ENCODE measurements at regions not wholly inside any gene's neighbourhood (a gene's known extent, or its start where the extent isn't known, plus 50 kb on each side); places are given as distances from the start of the nearest gene placed in this dataset.

DNA sequence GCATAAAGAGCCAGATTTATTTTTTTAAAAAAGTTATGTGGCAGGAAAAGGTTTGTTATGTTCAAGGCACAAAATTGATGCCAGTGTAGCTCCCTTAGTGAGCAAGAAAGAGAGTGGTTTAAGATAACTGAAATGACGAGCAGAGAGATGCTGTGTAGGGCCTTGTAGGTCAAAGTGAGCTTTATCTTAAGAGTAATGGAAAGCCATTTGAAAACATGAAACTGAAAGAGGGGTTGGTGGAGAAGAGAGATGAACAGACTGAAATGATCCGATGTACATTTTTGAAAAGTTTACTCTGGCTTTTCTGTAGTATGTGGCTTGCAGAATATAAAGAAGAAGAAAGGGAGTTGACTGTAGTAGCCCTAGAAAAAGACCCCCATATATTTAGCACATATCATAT, 383.6 kb downstream of the PLA2G4A start:
- no peak for TF ChIP-seq EZH2 (optimal IDR thresholded peaks at IDR 0.05; ENCODE audit: low read depth, low read length)
- no peak for TF ChIP-seq EZH2phosphoT487 (IDR thresholded peaks at IDR 0.05; ENCODE audit: low read length)
- TF ChIP-seq, protein P1, sequence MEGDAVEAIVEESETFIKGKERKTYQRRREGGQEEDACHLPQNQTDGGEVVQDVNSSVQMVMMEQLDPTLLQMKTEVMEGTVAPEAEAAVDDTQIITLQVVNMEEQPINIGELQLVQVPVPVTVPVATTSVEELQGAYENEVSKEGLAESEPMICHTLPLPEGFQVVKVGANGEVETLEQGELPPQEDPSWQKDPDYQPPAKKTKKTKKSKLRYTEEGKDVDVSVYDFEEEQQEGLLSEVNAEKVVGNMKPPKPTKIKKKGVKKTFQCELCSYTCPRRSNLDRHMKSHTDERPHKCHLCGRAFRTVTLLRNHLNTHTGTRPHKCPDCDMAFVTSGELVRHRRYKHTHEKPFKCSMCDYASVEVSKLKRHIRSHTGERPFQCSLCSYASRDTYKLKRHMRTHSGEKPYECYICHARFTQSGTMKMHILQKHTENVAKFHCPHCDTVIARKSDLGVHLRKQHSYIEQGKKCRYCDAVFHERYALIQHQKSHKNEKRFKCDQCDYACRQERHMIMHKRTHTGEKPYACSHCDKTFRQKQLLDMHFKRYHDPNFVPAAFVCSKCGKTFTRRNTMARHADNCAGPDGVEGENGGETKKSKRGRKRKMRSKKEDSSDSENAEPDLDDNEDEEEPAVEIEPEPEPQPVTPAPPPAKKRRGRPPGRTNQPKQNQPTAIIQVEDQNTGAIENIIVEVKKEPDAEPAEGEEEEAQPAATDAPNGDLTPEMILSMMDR (IDR thresholded peaks at IDR 0.05; ENCODE audit: low read length) = no peak
- Histone ChIP-seq H4K20me1 (ENCODE audit: insufficient read depth, low read length) (no peaks in the 10 kb centered on the region), H3K27me3 (replicated peaks; ENCODE audit: insufficient read depth, low read length) (no peaks in the 10 kb centered on the region), H2AFZ (ENCODE audit: low read length) (0 out of 2 replicates have a peak overlapping the region, but pooled peaks have one; percentile 18), H3K9me2 (replicated peaks; ENCODE audit: insufficient read depth, low read length) (no peaks in the 10 kb centered on the region), H3K4me1 (ENCODE audit: low read length) (no peaks in the 10 kb centered on the region), H3K9me3 (replicated peaks; ENCODE audit: insufficient read depth, low read length) (no peaks in the 10 kb centered on the region), H3K9ac (ENCODE audit: low read length) (no peak overlapping the region), H3K4me3 (ENCODE audit: low read length) (no peak overlapping the region), H3F3A (ENCODE audit: insufficient read depth, low read length) (no peaks in the 10 kb centered on the region), H3K27ac (ENCODE audit: low read length) (no peak overlapping the region), H3K4me2 (ENCODE audit: low read depth, low read length) (0 out of 2 replicates have a peak overlapping the region, but pooled peaks have one; percentile 9), H3K36me3 (replicated peaks; ENCODE audit: insufficient read depth, low read length) (no peaks in the 10 kb centered on the region), H3K79me2 (ENCODE audit: low read length) (no peaks in the 10 kb centered on the region)
- peak; percentile 16 for DNase-seq

DNA sequence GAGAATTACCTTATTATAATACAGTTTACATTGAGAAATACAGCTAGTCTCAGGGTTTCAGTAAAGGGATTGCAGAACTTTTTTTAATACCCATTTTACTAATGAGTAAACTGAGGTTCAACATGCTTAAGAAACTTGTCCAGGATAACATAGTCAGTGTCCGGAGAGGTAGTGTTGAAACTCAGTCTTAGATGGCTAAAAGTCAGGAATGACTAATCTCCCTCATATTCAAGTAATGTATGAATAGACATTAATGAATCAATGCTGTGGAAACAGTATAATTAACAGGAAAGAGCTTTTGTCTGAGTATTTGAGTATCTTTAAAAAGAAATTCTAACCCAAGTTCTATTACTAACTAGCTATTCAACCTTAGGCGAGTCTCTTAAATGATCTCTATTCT, 397.6 kb downstream of the PLA2G4A start:
- H3K27me3 ChIP-seq (replicated peaks; ENCODE audit: insufficient read depth, low read length) = no peaks in the 10 kb centered on the region
- no peaks in the 10 kb centered on the region for H3K79me2 ChIP-seq (ENCODE audit: low read length)
- H3K27ac ChIP-seq (ENCODE audit: low read length) = no peak overlapping the region
- no peaks in the 10 kb centered on the region for H3K9me2 ChIP-seq (replicated peaks; ENCODE audit: insufficient read depth, low read length)
- no peaks in the 10 kb centered on the region for H3K36me3 ChIP-seq (replicated peaks; ENCODE audit: insufficient read depth, low read length)
- H3K4me1 ChIP-seq (ENCODE audit: low read length) = no peaks in the 10 kb centered on the region
- no peak overlapping the region for H3K4me3 ChIP-seq (ENCODE audit: low read length)
- H3K9me3 ChIP-seq (replicated peaks; ENCODE audit: insufficient read depth, low read length) = no peaks in the 10 kb centered on the region
- H3K4me2 ChIP-seq (ENCODE audit: low read depth, low read length) = no peak overlapping the region
- no peak for DNase-seq
- no peak overlapping the region for H2AFZ ChIP-seq (ENCODE audit: low read length)
- H3K9ac ChIP-seq (ENCODE audit: low read length) = no peak overlapping the region
- no peak for TF ChIP-seq EZH2 (optimal IDR thresholded peaks at IDR 0.05; ENCODE audit: low read depth, low read length)
- TF ChIP-seq, protein P1 (IDR thresholded peaks at IDR 0.05; ENCODE audit: low read length) = no peak
- no peak for TF ChIP-seq EZH2phosphoT487 (IDR thresholded peaks at IDR 0.05; ENCODE audit: low read length)
- no peaks in the 10 kb centered on the region for H4K20me1 ChIP-seq (ENCODE audit: insufficient read depth, low read length)
- H3F3A ChIP-seq (ENCODE audit: insufficient read depth, low read length) = no peaks in the 10 kb centered on the region

DNA sequence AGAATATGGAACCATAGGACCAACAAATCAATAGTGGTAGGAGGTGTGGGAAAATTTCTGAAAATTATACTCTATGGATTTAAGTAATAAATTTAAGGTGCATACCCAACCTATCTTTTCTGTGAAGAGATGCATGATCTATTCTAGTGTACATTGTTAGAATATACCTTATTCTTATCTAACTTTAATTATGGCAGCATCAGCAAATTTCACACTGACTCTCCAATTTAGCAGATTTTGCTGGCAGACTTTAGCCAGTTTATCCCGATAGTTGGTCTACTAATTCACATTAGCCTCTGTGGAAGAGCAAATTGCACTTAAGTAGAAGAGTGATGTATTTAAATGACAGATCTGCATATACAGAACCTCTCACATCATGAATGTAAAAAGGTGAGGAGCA, 400.0 kb downstream of the PLA2G4A start:
- TF ChIP-seq, protein P1 (IDR thresholded peaks at IDR 0.05; ENCODE audit: low read length) = no peak
- TF ChIP-seq EZH2 (optimal IDR thresholded peaks at IDR 0.05; ENCODE audit: low read depth, low read length) (no peak), EZH2phosphoT487 (IDR thresholded peaks at IDR 0.05; ENCODE audit: low read length) (no peak)
- Histone ChIP-seq H3K9me2 (replicated peaks; ENCODE audit: insufficient read depth, low read length) (no peaks in the 10 kb centered on the region), H3K36me3 (replicated peaks; ENCODE audit: insufficient read depth, low read length) (no peaks in the 10 kb centered on the region), H3K27ac (ENCODE audit: low read length) (no peak overlapping the region), H3K9ac (ENCODE audit: low read length) (no peak overlapping the region), H3K9me3 (replicated peaks; ENCODE audit: insufficient read depth, low read length) (no peaks in the 10 kb centered on the region), H3K79me2 (ENCODE audit: low read length) (no peaks in the 10 kb centered on the region), H3K27me3 (replicated peaks; ENCODE audit: insufficient read depth, low read length) (no peaks in the 10 kb centered on the region), H3F3A (ENCODE audit: insufficient read depth, low read length) (no peaks in the 10 kb centered on the region), H3K4me3 (ENCODE audit: low read length) (no peak overlapping the region), H3K4me2 (ENCODE audit: low read depth, low read length) (no peak overlapping the region), H3K4me1 (ENCODE audit: low read length) (no peaks in the 10 kb centered on the region), H2AFZ (ENCODE audit: low read length) (no peak overlapping the region), H4K20me1 (ENCODE audit: insufficient read depth, low read length) (no peaks in the 10 kb centered on the region)
- no peak for DNase-seq

Data from MM.1S (cell line).